ENCODE measurements at regions not wholly inside any gene's neighbourhood (a gene's known extent, or its start where the extent isn't known, plus 50 kb on each side); places are given as distances from the start of the nearest gene placed in this dataset.

DNA sequence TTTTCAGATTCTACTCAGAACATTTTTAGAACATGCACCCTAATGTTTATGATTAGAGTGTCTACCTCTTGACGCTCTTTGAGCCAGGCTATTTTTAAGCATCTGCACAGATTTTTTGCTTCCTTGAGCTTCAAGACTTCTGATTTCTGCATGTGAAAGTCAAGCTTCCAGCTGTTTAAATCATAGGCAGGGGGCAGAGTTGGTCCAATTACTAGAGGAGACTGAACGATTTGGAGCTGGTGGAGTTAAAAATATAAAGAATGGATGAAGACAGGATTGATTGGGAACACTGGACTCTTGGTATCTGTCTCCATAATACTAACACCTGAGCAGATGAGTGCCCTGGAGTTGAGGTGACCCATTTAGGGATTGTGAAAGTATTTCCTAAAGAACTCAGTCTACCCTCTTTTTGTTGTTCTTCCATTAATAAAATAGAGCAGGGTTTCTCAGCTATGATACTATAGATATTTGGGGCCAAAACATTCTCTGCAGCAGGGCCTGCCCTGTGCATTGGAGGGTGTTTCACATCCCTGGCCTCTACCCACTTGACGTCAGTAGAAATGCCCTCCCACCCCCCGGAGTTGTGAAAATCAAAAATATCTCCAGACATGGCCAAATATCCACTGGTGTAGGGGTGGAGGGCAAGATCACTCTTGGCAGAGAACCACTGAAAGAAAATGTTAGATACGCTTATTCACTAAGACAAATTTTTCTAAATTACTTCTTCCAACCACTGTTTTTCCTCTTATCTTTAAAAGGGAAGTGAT lies 160.1 kb downstream of the COG6 start:
- TF ChIP-seq, protein P1, sequence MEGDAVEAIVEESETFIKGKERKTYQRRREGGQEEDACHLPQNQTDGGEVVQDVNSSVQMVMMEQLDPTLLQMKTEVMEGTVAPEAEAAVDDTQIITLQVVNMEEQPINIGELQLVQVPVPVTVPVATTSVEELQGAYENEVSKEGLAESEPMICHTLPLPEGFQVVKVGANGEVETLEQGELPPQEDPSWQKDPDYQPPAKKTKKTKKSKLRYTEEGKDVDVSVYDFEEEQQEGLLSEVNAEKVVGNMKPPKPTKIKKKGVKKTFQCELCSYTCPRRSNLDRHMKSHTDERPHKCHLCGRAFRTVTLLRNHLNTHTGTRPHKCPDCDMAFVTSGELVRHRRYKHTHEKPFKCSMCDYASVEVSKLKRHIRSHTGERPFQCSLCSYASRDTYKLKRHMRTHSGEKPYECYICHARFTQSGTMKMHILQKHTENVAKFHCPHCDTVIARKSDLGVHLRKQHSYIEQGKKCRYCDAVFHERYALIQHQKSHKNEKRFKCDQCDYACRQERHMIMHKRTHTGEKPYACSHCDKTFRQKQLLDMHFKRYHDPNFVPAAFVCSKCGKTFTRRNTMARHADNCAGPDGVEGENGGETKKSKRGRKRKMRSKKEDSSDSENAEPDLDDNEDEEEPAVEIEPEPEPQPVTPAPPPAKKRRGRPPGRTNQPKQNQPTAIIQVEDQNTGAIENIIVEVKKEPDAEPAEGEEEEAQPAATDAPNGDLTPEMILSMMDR (IDR thresholded peaks at IDR 0.05; ENCODE audit: low read depth, low read length, poor library complexity, severe bottlenecking): no peak
- no peak for TF ChIP-seq EZH2phosphoT487 (IDR thresholded peaks at IDR 0.05; ENCODE audit: borderline replicate concordance, low read length)
